GM18517 (cell line): ENCODE measurements at regions not wholly inside any gene's neighbourhood (a gene's known extent, or its start where the extent isn't known, plus 50 kb on each side); places are given as distances from the start of the nearest gene placed in this dataset.

Source experiments
- ATAC-seq: cut with Tn5 transposase; IDR thresholded peaks from one replicate; pipeline ENCODE4 v1.9.1; 2021; ENCODE audit warnings: mild to moderate bottlenecking, moderate library complexity; ENCODE audit not compliant: unreplicated experiment

DNA sequence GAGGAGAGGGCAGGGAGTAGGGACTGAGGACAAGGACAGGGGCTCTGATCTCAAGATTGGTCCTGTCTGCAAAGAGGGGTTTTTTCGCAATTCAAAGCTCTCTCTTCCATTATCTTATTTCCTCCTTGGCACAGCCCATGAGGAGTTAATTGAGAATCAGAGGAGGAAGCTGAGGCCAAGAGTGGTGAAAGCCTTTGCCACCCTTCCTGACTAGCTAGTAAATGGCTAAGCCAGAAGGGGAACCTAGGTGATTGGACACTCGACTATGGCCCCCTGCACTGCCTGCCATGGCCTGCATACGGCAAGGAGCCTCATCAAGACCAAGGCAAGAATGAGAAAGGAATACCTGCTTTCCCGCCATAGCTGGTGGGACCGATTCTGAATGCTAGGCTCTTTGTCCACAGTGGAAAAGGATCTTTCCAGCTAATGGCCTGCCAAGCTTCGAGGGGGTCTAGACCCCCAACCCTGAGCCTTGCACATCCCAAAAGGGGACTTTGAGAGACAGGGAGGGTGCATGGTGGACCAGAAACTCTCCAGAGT is 237.9 kb downstream of the HAUS1 start:
- no peak for ATAC-seq

DNA sequence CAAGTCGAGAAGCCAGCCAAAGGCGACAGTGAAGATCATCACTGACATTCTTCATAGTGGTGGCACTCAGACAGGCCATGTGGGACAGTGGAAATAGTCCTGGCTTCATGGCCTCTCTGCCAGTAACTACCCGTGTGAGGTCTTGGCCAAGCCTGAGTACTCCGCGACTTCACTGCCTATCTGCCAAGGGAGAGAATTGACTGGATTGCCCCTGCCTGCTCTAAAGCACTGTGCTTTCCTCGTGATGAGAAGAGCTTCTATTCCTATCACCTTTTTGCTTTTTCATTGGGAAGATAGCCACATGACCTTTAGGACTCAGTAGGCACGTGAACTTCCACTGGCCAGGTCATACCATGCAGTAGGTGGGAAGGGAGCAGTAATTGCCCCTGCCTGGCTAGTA is 239.3 kb downstream of the HAUS1 start:
- no peak for ATAC-seq

DNA sequence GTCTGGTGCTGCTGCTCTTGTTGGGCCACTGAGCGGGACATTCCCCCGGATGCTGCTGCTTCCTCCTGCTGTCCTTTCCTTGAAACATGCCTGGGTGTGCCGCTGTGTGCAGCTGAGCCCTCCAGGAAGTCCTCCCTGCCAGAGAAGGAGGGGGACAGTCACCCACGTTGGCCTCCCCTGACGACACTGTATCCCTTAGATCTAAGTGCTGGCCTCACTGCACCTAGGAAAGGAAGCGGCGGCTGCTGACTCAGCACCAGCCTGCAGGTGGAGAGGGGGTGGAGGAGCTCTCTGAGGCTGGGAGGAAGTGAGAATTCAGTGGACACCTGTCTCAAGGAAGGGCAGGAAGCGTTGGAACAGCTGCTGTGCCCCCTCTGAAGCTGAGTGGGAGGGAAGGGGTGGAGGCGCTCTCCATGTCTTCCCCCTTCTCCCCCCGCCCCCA is 239.8 kb downstream of the HAUS1 start:
- ATAC-seq = peak; percentile 74

DNA sequence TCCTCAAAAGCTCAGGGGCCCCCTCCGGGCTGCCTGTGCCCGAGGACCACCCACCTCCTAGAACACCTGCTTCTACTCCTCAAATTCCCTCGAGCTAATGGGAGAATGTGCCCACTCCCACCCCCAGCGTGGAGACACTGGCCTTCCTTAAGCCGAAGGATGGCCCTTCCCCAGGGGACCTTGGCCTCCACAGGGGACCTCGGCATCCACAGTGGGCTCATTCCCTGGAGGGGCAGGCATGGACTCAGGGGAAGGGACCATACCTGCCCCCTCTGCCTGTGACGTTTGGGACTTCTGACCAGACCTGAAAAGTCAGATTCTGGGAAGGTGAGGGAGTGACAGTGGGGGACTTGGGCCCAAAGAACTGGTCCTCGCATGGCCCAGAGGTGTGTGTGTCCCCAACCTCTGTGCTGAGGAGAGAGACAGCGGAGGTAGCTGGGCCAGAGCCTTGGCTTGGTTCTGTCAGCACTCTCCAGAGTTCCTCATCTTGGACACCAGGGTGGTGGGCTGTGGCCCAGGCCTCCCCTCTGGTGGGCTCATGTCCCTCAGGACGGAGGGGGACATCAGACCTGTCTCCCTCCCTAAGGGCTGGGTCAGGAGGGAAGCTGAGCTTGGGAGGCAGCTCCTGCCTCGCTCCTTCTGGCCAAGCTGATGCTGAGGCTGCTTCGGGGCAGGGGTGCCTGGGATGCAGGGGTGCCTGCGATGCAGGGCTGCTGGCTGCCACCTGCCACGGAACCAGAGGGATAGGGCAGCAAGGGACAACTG is 240.4 kb downstream of the HAUS1 start:
- ATAC-seq = no peak

DNA sequence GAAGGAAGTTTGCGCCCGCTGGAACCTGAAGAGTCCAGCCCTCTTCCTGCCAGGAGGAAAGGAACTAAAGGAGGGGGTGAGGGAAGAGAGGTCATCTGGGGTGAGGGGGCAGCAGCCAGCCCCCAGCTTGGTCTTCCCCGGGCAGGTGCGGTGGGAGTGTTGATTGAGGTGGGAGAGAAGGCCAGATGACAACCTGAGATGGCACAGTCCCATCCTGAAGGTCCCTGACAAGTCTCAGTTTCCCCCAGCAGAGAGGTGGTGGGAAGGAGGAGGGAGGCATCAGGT is 240.9 kb downstream of the HAUS1 start:
- ATAC-seq = no peak

- ATAC-seq = peak; percentile 62
Observed at GRCh38 chr18:46346213-46346612, 242.0 kb downstream of the HAUS1 start.

DNA sequence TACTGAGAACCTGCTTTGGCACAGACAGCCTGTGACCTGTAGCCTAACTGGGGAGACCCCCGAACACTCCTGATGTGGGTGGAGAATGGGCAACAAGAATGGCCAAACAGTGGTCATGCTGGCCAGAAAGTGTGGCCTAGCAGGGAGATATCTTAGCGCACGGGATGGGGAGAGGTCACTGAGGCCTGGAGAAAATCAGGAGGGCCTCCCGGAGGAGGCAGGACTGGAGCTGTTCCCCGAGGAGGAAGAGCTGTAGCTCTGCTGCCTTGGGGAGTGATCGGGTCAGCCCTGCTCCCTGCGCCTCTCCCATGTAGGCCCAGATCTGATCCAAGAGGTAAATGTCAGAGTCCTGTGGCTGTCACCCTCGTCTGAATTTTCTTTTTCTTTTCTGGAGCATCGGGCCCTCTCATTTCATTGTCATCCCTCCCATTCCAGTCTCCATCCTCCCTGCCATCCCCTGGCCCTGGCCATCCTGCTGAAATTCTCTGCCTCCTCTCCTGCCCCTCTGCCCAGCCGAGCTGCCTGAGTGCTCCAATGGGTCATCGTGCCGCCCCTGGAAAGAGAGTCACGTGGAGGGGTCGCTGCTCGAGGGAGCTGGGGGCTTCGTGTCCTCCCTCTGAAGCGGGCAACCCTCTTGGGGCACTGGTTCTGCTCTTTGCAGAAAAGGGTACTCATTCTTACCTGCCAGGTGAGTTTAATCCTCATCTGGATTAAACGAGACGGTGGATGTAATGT is 242.9 kb downstream of the HAUS1 start:
- ATAC-seq = no peak

DNA sequence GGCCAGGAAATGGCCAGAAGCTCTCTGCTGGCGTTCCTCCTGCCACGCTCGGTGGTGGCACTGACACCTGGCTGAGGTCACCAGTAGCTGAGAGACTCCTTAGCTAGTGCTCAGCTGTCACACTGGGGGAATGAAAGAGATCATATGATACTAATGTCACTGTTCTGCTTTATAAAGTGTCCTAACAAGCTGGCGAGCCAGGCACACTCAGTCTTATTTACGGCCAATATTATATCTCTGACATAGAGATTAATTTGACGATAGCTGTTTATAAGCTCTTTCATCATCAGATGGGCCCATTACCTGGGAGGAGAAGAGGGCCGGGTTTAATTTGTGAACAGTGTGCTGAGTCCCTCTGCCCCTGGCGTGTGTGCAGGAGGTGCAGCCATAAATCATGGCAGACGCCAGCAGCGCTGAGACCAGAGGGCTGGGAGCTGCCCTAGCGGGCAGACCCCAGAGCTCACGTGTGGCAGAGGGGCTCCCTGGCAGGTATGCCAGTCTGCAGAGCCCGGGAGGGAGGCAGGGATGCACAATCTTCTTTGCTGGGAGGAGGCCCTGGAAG is 246.5 kb downstream of the HAUS1 start:
- ATAC-seq = no peak

DNA sequence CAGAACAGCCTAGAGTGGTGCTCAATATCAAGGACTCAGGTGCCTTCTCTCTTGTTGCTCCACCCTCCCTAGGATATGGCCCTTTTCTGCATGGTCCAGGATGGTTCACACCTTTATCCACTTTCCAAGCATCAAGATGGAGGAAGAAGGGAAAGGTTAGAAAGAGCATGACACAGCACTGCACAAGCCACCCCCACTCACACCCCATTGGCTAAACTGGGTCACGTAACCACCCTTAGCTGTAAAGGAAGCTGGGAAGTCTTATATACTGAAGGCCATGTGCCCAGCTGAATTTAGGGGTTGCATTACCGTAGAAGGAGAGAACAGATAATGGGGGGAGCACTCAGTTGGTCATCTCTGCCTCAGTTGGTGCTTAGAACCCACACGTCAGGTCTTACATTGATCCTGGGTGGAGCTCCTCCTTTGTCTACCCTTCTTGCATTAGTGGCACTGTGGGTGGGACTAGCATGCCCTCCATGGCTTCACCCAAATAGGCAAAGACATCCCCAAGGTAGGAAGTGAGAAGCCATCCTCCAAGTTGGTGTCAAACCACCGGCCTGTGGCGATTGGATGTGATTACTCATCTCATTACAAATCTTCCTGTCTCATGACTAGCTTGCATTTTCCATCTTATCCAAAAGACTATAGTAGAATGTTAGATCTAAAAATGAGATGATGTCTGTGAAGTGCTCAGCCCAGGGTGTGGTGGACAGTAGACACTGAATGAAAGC is 248.5 kb downstream of the HAUS1 start:
- ATAC-seq = no peak

GRCh38 chr18:46353460-46353859 is 249.3 kb downstream of the HAUS1 start:
- ATAC-seq = no peak

DNA sequence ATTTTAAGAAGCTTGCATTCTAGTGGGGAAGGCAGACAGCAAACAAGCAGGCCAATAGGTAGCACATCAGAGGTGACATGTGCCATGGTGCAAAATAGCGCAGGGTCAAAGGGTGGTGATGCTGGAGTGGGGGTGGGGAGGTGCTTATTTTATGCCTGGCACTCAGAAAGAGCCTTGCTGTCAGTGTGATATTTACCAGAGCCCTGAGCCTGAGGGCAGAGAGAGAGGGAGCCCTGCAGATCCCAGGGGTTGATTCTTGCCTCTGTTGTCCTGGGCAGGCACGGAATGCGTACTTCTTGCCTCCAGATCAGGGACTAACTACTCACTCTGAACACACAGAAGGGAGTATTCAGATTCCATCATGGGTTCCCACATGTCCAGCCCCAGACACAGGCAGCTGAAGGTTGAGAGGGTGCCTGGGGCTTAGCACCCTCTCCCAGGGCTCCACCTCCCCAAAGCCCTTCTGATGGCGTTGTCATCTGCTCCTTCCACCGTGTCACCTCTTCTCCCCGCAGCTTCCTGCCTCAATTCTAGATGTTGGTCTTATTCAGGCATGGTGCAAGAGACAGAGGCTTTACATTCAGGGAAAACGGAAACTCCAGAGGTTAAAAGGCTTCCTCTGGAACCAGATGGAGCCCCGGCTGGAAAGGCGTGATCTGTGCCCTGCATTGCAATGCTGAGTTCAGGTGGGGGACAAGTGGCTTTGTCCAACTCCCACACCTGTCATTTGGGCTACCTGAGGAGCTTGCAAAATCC is 252.3 kb downstream of the HAUS1 start:
- ATAC-seq = no peak

DNA sequence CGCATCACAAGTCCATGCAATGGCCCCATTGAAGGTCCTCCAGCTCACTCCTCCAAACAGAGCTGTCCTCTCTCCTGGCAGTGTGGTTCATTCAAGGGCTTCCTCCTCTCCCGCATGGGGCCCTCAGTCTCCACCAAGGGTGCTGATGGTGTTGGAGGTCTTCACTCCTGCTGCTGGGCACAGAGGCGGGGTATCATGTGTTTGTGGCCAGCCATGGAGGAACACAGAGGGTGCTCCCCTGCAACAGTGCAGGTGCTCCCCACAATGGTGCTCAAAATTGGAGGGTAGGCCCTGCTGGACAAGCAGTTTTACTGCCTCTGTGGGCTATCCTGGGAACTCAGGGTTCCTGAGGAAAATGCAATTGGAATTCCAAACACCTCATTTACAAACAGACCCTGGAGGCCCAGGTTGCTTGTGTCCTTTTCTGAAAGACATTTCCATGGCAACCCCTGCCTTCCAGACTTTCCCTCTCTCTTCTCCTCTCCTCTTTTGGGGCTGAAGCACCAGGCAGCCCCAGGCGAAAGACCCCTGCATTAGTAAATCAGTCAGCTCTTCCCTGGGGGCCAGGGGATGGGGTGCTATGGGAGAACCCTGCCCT is 256.0 kb downstream of the HAUS1 start:
- no peak for ATAC-seq

DNA sequence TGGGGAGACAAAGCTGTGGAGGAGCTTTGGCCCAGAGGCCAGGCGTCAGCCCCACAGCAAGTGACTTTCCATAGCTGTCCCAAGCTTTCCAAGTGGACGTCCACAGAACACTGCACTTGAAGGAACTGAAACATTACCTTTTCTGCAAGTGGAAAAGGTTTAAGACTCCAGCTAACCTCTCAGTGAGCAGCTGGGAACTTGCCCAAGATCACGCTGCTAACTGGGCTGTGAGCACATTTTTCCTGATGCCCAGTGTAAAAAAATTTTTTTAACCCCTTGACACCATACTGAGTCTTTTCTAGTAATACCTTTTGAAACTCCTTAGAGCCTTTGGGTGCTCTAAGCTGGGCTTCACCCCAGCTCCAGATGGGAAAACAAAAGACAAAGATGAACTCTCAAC is 256.7 kb downstream of the HAUS1 start:
- no peak for ATAC-seq

DNA sequence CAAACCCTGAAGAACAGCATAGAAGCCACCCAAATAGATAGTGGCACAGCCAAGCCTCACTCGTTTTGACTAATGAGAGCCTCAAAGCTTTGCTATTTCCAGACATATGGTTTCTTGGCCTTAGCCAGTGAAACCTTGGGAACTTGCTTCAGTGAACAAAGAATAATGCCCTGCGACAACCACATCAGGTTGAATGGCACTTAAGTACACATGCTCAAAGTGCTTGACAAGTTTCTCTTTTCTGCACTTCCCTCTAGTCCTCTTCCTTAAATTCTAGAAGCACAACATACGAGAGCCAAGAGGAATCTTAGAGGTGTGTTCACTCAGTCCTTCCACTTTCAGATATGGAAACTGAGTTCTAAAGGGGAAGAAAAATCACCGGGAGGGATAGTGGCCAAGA is 258.3 kb downstream of the HAUS1 start:
- no peak for ATAC-seq

DNA sequence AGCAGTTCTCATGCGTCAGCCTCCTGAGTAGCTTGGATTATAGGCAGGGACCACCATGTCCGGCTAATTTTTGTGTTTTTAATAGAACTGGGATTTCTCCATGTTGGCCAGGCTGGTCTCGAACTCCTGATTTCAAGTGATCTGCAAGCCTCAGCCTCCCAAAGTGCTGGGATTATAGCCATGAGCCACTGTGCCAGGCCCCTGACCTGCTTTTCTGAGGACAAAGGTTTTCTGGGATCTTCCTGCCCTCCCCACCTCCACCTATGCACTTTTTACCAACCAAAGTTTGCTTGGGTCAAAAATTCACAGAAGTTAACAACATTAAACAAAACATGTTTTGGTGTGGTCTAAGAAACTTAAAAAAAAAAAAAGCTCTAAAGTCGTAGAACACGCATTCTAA is 259.9 kb downstream of the HAUS1 start:
- no peak for ATAC-seq

GRCh38 chr18:46366201-46366600 is 262.0 kb downstream of the HAUS1 start:
- ATAC-seq = no peak

DNA sequence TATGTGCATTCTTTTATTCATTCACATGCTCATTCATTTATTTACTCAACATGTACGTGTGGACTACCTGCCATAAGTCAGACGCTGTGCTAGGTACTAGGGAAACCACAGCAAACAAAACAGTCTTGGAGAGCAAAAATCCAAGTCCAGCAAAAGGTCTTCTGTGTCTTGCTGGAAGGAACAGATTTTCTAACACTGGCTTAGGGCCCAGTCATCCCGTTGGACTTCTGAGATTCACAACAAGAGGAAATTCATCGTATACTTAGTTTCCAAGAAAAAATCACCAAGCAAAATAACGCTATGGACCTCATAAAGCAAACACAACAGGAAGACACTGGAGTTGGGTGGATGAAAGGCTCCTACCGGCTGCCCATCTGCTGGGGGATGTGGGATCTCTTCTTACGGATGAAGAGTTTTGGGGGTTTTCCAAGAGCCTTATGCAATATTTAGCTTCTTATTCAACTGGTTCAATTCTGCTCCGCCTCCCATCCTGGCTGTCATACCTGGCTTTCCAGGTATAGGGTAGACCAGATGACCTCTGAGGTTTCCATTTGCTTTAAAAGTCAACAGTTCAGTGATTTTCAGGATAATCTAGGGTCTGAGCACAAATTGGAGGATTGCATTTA is 262.7 kb downstream of the HAUS1 start:
- no peak for ATAC-seq

DNA sequence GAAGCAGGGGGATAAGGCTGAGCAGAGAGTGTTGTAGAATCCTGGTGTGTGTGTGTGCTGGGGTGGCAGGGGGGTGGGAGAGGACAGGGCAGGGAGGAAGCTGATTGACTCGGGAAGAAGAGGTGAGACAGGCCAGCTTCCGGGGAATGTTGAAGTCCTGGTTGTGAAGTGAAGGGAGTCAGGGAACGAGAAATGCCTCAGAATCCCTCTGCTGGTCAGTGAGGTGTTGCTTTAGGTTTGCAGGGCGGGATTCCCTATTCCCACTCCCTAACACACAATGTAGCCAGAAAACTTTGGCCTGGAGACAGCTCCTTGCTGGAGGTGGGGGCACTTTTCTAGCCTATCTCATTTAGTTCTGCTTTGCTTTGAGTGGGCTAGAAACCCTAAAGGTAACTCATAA is 265.1 kb downstream of the HAUS1 start:
- ATAC-seq = no peak

- ATAC-seq = no peak
Observed at GRCh38 chr18:46370898-46371297, 266.7 kb downstream of the HAUS1 start.

- no peak for ATAC-seq
Observed at GRCh38 chr18:46372670-46373069, 268.5 kb downstream of the HAUS1 start.
